ENCODE measurements at regions not wholly inside any gene's neighbourhood (a gene's known extent, or its start where the extent isn't known, plus 50 kb on each side); places are given as distances from the start of the nearest gene placed in this dataset.
"Not testable (repeated sequence)": the region's sequence is repeated elsewhere in the genome, so short reads cannot be mapped to it uniquely, and the experiment has no call there.

DNA sequence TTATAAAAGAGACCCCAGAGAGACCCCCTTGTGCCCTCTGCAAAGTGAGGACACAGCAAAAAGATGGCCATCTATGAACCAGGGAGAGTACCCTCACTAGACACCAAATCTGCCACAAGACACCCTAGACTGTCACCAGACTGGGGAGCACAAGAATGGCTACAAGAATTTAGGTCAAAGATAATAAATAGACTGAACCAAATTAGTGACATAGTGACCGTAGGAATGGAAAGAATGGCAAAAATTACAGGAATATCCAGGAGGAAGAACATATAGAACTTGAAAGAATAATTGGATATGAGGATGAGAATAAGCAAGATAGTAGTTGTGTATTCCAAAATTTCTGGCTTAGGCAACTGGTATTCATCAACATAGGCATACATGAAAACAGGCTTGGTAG, 235.0 kb downstream of the NNT start:
- Histone ChIP-seq H3K36me3 (no peaks in the 10 kb centered on the region), H3K27me3 (no peaks in the 10 kb centered on the region), H3K27ac (no peak overlapping the region), H3K4me3 (no peak overlapping the region), H3K9me3 (no peaks in the 10 kb centered on the region), H3K4me1 (no peaks in the 10 kb centered on the region)
- TF ChIP-seq, protein P1, sequence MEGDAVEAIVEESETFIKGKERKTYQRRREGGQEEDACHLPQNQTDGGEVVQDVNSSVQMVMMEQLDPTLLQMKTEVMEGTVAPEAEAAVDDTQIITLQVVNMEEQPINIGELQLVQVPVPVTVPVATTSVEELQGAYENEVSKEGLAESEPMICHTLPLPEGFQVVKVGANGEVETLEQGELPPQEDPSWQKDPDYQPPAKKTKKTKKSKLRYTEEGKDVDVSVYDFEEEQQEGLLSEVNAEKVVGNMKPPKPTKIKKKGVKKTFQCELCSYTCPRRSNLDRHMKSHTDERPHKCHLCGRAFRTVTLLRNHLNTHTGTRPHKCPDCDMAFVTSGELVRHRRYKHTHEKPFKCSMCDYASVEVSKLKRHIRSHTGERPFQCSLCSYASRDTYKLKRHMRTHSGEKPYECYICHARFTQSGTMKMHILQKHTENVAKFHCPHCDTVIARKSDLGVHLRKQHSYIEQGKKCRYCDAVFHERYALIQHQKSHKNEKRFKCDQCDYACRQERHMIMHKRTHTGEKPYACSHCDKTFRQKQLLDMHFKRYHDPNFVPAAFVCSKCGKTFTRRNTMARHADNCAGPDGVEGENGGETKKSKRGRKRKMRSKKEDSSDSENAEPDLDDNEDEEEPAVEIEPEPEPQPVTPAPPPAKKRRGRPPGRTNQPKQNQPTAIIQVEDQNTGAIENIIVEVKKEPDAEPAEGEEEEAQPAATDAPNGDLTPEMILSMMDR (IDR thresholded peaks at IDR 0.05) = no peak
- intact Hi-C loops (cut with DNase I) = no loop called here
- DNase-seq (ENCODE audit: low spot score in 2 of 2) = no peak

DNA sequence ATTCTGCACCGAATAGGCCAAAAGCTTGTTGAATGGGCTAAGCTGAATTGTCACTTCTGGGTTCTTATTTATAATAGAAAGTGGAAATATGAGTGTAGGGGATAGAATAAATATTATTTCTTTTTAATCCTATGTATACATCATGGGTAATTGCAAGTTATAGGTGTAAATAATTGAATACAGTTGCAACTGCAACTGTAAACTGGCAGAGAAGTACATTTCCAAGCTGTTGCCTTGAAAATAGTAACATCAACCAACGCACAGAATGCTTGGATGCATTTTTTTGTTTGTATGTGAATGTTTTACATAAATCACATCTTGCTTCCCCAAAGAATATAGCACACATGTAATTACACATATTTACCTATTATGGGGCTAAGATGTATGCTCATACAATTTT, 234.1 kb downstream of the NNT start:
- Histone ChIP-seq H3K9me3 (no peaks in the 10 kb centered on the region), H3K27me3 (no peaks in the 10 kb centered on the region), H3K4me3 (no peak overlapping the region), H3K36me3 (no peaks in the 10 kb centered on the region), H3K27ac (no peak overlapping the region), H3K4me1 (no peaks in the 10 kb centered on the region)
- TF ChIP-seq, protein P1 (IDR thresholded peaks at IDR 0.05) = no peak
- intact Hi-C loops (cut with DNase I) = no loop called here
- no peak for DNase-seq (ENCODE audit: low spot score in 2 of 2)

DNA sequence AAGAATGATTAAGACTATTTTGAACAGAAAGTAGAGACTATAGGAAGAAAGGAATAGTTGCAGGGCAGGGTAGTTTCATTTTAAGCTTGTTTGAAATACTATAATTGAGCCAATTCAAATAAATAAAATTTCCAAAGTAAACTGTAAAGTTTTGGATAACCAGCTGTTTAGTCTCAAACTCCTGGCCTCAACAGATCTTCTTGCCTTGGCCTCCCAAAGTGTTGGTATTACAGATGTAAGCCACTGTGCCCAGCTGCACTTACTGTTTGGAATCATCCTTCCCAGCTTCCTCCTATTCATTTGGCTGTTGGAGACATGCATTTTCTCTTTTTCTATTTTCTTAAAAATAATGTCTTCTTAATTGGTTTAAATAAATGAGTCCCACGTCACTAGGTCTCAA, 231.0 kb downstream of the NNT start:
- TF ChIP-seq, protein P1 (IDR thresholded peaks at IDR 0.05) = no peak
- H3K27me3 ChIP-seq = no peaks in the 10 kb centered on the region
- no peak for DNase-seq (ENCODE audit: low spot score in 2 of 2)
- H3K4me3 ChIP-seq = no peak overlapping the region
- H3K9me3 ChIP-seq = no peaks in the 10 kb centered on the region
- H3K27ac ChIP-seq = no peak overlapping the region
- intact Hi-C loops (cut with DNase I) = no loop called here
- H3K4me1 ChIP-seq = no peaks in the 10 kb centered on the region
- no peaks in the 10 kb centered on the region for H3K36me3 ChIP-seq

GRCh38 chr5:43824325-43824964, 221.5 kb downstream of the NNT start:
- intact Hi-C loops (cut with DNase I); H3K36me3 ChIP-seq; H3K9me3 ChIP-seq; H3K4me1 ChIP-seq; H3K27me3 ChIP-seq; H3K4me3 ChIP-seq; H3K27ac ChIP-seq; DNase-seq (ENCODE audit: low spot score in 2 of 2): not testable (repeated sequence)

DNA sequence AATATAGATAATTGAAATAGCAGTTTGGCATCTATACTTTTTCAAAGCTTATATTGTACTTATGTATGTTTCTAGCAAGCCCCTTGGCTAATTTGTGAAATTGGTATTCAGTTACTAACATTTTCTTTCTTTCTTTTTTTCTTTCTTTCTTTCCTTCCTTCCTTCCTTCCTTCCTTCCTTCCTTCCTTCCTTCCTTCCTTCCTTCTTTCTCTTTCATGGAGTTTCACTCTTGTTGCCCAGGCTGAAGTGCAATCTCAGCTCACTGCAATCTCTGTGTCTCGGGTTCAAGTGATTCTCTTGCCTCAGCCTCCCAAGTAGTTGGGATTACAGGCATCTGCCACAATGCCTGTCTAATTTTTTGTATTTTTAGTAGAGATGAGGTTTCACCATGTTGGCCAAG, 215.4 kb downstream of the NNT start:
- intact Hi-C loops (cut with DNase I) = not testable (repeated sequence)

DNA sequence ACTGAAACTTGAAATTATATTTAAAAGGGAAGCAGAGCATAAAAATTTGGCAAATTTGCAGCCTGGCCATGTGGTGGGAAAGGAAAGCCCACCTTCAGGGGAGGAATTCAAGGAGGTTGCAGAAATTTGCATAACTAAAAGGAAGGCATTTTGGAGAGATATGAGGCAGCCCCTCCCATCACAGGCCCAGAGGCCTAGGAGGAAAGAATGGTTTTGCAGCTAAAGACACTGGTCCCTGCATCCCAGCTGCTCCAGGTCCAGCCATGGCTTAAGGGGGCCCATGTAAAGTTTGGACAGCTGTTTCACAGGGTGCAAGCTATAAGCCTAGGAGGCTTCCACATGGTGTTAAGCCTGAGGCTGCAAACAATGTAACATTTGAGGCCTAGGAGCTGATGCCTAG, 212.5 kb downstream of the NNT start:
- TF ChIP-seq, protein P1 (IDR thresholded peaks at IDR 0.05) = no peak
- Histone ChIP-seq H3K27me3 (no peaks in the 10 kb centered on the region), H3K4me3 (no peak overlapping the region), H3K9me3 (peaks cover 0 to 25% of the 10 kb centered on the region in 2 donors), H3K4me1 (no peaks in the 10 kb centered on the region), H3K27ac (no peak overlapping the region), H3K36me3 (no peaks in the 10 kb centered on the region)
- no peak for DNase-seq (ENCODE audit: low spot score in 2 of 2)
- intact Hi-C loops (cut with DNase I) = no loop called here

More for the DNA sequence above, 215.4 kb downstream of the NNT start:
- H3K4me1 ChIP-seq; DNase-seq (ENCODE audit: low spot score in 2 of 2); H3K36me3 ChIP-seq; H3K27me3 ChIP-seq; H3K27ac ChIP-seq; H3K4me3 ChIP-seq: not testable (repeated sequence)
- H3K9me3 ChIP-seq = peaks cover 0 to 25% of the 10 kb centered on the region in 2 donors

DNA sequence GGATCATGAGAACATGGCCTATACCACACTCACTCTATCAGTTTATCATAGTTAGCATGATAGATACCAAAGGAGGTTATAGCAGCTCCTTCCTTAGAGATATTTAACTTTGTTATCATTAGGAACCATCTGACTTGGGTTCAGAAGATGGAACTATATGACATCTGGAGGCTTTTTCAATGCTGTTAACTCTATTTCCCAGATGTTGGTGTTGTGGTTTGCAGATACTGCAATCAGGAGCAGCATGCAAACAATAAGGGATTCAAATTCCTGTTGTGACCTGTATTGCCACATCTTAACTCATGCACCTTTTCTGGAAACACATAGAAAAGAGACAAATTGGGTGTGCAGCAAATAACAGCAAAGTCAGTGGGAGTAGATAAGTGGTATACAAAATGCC, 201.7 kb downstream of the NNT start:
- Histone ChIP-seq H3K4me3 (no peak overlapping the region), H3K27me3 (no peaks in the 10 kb centered on the region), H3K36me3 (no peaks in the 10 kb centered on the region), H3K9me3 (no peaks in the 10 kb centered on the region), H3K4me1 (no peaks in the 10 kb centered on the region), H3K27ac (no peak overlapping the region)
- TF ChIP-seq, protein P1 (IDR thresholded peaks at IDR 0.05) = no peak
- DNase-seq (ENCODE audit: low spot score in 2 of 2) = no peak
- intact Hi-C loops (cut with DNase I) = no loop called here
